GM18498 (cell line): ENCODE measurements at regions not wholly inside any gene's neighbourhood (a gene's known extent, or its start where the extent isn't known, plus 50 kb on each side); places are given as distances from the start of the nearest gene placed in this dataset.

Source experiments
- ATAC-seq: cut with Tn5 transposase; IDR thresholded peaks from one replicate; pipeline ENCODE4 v1.9.1; 2021; ENCODE audit warnings: mild to moderate bottlenecking, moderate library complexity; ENCODE audit not compliant: unreplicated experiment

DNA sequence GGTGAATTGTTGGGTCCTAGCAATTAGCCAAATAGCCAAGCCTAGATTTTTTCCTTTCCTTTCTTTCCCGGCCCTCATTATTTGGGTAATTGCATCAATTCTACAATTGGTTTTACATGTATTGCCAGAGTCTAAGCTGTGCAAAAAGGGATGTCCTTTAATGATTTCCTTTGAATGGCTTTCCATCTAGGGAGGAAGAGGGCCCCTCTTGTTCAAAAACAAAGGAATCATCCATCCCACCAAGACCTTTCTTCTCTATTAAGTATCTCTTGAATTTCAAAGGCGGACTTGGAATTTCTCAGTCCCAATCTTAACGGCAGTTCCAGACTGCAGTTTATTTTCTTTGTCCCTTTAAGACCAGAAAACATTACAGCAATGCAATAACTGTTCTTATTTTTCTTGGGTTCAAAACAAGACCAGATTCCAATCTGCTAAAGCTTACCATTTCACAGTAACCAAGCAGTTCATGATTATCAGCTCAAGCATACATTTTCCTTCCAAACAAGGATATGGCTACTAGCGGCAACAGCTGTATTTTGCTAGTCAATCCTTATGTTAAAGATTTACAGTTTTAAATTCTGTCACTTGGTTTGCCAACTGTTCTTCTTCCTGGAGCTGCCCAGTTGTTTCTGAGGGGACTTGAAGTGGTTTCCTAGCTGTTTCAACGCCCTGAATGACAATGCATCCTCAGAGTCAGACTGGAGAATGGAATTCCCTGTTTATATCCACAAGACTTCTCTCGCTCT lies 91.4 kb upstream of the LRIG1 start:
- ATAC-seq = no peak

DNA sequence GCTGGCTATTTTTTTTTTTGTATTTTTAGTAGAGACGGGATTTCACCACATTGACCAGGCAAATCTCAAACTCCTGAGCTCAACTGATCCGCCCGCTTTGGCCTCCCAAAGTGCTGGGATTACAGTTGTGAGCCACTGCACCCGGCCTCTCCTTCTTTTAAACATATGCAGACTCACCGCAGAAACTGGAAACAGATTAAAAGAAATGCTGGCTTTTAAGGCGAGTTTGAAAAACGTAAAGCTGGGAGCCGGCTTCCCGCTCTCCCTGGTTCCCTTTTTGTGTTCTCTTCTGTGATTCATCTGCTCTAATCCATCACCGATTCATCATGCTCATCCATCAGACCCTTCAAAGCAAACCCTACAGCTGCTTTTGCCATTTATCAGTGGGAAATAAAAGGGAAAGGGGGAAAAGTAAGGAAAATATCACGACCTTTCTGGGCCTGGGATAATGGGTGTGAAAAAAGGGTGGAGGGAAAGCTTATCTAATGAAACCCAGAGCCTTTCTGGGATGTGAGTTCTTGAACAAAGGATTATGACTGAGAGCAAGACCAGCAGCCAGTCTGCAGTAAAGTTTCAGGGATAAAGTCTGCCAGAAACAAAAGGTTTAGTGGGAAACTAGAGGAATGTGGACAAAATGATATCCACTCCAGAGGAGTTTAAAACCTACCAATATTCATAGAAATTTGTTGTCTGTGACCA lies 92.3 kb upstream of the LRIG1 start:
- no peak for ATAC-seq

DNA sequence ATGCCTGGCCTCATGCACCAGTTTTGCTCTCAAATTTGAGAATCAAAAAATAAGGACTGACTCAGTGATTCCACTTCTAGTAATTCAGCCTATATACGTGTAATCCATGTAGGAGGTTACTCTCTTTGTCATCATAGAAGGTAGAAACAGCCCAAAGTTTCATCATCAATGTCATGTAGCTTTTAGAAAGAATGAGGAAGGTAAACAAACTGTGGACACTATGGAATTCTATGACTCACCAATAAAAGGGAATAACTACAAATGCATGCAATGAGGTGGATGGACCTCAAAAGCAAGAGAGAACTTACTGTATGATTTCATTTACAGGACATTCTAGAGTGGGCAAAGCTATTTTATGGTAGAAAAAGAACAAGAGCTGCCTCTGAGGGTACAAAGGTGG lies 93.2 kb upstream of the LRIG1 start:
- no peak for ATAC-seq

DNA sequence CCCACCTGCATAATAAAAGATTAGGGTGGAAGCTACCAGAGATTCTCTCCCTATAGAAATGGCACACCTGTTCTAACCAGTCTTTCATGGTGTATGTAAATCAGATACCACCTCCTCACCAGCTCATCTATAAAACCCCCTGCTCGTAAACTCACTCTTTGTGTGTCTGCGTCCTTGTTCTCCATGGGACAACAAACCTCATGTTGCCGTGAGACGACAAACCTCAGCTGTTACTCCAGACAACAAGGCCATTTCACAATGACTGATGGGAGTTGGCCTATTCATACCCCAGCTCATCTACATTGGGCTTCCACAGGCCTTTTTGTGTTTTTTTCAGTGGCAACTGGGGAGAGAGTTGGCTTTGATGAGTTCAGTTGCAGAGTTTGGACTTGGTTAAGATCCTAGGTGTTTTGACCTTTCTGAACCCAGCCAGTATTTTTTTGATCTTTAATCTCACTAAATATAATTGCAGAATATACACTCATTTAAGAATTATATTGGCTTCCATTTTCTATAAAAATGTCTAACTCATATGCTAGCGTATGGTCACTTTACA lies 96.6 kb upstream of the LRIG1 start:
- ATAC-seq = no peak

DNA sequence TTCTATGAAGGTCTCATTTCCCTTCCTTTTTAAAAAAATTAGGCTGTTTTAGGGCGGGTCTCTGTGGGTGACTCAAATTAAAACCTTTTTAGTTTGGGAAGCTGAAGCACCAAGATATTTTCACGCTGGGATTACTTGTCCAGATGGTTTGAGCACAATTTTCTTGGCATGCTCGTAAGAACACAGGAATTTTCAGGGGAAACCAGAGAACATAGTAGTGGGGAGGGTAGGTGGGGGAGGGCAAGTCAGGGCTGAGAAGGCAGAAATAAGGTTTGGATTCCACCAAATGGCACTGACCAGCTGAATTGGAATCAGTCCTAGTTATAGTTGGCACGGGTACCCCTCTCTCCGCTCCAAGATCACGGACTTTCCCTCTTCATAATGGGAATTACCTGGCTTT lies 97.3 kb upstream of the LRIG1 start:
- ATAC-seq = no peak

DNA sequence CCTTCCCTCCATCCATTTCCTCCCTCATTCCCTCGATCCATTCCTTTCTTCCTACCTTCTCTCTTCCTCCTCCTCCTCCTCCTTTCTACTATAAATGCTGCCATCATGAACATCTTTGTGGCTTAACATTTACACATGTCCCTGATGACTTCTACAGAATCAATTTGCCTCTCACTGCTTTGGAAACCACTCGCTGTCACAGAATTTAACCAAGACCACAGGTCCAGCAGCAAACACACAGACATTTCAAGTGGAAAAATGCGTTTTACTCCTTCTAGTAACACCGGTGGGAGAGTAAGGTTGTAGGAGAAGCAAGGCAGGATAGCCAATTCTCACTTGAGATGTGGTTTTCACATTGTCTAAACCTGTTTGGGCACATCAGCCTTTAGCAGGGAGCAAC lies 101.4 kb upstream of the LRIG1 start:
- no peak for ATAC-seq

DNA sequence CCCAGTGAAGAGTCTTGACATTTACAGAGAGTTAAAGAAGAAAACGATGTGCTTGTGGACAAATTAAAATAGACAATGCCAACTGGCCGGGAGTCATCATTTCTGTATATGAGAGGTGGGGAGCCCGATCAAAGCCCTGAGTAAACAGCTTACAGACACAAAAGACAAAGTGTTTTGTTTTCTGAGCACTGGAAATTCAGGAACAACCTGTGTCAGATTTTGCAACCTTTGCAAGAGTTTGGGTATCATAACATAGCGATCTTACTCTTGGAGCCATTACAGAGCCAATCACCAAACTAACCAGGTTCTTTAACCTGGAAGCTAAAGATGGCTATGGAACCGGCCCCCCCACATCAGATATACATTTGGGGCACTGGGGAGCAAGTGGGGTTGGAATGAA lies 101.9 kb upstream of the LRIG1 start:
- ATAC-seq = no peak

DNA sequence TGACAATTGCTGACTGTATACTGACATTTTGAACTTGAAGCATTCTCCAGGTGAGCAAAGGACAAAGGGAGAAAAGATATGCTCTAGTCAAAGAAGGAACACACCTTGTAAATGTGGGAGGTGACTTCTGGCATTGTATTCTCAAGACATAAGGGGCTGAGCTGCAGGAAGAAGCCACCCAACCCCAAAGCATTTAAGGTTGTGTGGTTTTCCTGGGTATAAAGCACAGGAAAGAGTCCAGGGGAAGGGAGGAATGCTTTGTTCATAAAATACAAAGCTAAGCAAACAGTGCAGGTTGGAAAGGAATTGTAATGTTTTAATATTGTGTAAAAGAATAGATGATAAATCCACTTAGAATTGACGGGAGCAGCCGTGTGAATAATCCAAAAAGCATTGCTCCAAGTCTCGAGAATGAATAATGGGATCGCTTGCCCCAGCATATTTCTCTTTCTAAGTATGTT lies 102.4 kb upstream of the LRIG1 start:
- no peak for ATAC-seq

DNA sequence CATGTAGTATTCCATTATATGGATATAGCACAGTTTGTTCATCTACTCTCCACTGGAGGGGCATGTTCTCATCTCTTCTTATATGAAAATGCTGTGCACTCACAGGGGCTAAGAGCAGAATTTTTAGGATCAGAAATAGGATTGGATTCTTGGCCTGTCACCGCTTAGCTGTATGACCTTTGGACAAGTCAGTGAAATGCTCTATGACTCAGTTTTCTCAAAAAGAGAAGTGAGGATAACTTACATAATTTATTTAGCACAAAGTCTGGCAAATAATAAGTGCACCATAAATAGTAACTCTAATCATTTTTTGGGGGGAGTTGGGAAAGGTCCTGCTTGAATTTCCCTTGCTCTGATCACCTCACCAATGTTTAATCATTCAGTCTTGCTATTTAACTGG lies 103.7 kb upstream of the LRIG1 start:
- ATAC-seq = no peak

DNA sequence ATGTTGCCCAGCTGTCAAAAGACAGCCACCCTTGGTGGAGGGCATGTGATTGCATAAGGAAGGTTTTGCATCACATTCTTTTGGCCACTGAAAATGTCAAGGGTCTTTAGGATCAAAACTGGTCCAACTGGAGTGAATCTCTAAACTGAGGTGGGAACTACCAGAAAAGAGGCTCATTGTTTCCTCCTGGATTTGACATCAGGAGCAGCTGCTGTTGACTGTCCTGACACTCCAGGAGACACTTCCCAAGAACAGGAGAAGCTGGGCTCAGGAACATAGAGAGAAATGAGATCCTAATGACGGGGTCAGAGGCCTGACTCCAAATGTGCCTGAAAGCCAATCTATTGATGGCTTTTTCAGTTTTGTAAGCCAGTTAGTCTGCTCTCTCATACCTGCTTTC lies 105.3 kb upstream of the LRIG1 start:
- no peak for ATAC-seq

DNA sequence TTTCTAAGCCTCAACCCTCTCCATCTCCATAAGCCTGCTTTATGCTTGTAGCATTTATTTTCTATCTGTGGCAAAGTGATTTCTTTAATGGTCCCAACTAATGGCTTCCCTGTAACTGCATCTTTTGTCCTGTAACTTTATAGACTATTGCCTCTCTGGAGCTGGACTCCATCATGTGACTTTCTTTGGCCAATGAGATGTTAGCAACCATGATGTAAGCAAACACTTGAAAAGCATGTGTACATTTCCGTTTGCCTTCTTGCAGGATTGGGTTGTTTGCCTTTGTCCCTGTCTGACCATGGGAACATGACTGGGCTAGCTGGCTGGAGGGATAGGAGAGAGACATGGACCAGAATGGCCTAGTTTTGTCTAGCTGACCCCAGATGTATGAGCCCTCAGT lies 106.0 kb upstream of the LRIG1 start:
- ATAC-seq = no peak

DNA sequence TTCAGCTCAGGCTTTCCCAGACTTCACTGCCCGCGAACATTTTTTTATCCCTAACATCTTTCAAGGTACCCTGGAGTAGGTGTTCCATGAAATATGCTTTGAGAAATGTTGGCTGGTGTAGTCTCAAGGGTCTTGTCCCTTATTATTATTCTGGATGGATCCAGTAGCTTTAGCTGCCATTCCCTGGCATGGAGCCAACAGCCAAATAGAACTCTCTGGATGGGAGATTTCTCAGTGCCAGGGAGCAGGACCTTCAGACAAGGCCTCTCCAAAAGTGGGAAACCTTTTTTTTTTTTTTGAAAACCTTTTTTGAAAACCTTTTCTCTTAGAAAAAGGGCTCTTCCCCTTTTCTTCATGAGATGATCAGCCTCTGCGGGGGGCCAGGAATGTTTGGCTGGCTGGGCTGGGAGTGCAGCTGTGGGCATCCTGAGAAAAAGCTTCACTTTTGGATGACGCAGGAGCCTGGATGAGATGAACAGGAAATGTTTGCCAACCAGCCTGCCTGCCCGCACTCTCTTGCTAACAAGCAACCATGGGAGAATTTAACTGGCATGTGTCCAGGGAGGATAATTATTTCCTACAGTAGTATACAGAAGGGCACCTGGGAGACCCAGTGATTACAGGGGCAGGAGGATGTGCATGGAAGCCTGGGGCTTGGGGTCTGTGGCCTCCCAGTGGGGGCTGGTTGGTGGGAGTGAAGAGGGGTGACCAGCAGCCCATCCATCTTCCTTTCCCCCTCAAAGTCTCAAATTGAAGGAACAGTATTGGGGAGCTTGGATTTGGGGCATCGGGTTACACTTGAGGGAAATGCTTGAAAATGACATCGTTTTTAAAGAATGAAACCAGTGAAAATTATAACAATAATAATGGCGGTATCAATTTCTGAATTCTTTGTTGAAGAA lies 109.1 kb upstream of the LRIG1 start:
- ATAC-seq = no peak

DNA sequence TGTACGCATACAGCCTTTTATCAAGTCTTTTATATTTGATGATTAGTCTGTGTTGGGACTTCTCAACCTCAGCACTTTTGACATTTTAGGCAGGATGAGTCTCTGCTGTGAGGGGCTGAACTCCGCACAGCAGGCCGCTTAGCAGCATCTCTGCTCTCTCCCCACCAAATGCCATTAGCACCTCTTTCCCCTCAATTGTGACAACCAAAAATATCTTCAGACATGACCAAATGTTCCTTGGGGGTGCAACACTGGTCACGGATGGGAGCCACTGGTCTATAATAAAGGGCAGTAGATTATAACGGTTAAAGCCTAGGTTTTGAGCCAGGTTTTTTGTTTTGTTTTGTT lies 109.7 kb upstream of the LRIG1 start:
- no peak for ATAC-seq

DNA sequence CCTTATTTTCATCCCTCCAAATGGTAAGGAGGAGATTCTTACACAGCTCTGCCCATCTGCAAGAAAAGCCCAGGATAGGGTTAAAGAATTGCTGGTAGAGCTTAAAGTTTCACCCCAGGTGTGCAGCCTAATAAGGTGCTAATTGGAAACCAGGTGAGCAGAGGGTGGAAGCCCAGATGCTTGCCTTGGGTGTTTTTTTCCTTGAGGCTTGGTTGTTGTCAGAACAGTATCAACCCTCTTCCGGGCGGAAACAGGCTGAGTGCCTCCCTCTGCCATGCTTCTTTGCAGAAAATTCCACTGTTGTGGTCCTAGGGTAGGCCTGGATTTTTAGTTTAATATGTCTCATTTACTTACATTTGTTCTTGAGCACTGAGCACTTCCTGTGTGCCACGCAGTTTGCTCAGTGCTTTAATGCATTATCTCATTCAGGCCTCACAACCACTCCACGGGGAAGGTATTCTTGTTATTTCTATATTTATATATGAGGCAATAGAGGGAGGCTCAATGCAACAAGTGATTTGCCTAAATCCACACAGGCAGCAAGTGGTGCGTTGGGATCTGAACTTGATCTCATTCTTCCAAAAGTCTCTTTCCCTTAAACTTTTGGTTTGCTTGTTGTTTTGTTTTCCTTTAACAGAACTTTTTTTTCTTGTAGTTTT lies 115.0 kb upstream of the LRIG1 start:
- ATAC-seq = no peak

DNA sequence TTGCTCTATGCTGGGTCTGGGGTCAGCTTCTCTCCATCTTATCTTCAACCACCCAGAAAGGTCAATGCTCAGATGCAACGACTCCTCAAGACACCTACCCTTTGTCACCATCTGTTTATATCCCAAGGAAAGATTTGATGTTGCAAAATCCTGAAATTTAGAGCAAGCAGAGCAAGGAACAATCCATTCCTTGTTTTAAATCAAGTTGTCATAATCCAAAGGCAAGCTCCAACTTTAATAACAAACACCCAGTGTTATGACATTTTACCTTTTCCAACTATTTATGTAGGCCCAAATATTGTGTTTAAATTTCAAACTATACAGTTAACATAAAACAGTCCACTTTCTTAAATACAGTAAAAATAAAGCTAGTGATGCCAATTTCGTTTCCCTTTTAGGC lies 116.5 kb upstream of the LRIG1 start:
- no peak for ATAC-seq

DNA sequence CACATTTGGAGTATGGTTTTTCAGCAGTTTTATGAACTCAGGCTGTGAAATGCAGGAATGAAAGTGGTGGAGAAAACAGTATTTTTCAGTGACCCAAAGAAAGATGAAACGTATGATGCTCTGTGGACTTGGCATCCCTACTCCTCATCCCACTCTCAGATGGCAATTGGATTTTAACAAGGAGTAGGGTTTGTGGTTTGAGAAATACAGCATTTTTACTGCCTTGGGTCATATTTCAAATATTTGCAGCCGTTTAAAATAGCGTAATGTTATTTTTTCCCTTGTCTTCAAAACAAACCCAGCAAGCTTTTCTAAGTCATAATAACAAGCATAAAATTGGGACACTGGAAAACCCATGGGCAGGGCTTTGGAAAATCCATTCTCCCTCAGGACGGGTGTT lies 117.2 kb upstream of the LRIG1 start:
- no peak for ATAC-seq

DNA sequence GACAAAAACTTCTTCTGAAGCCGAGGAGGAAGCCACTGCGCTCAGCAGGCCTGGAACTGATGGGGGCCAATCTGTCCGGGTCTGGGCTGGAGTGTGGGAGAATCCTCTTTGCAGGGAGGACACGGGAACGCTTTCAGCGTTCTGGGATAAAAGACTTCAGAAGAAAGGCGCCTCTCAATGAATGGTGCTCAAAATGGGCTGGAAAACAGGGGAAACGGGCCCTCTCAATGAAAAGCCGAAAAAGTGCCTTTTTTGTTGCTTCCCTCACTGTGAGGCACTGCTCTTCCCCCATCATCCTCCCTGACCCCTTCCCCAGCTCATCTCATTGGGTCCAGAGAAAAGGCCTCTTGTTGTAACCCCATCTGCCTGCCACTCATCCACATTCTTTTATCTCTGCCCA lies 119.5 kb upstream of the LRIG1 start:
- ATAC-seq = no peak

DNA sequence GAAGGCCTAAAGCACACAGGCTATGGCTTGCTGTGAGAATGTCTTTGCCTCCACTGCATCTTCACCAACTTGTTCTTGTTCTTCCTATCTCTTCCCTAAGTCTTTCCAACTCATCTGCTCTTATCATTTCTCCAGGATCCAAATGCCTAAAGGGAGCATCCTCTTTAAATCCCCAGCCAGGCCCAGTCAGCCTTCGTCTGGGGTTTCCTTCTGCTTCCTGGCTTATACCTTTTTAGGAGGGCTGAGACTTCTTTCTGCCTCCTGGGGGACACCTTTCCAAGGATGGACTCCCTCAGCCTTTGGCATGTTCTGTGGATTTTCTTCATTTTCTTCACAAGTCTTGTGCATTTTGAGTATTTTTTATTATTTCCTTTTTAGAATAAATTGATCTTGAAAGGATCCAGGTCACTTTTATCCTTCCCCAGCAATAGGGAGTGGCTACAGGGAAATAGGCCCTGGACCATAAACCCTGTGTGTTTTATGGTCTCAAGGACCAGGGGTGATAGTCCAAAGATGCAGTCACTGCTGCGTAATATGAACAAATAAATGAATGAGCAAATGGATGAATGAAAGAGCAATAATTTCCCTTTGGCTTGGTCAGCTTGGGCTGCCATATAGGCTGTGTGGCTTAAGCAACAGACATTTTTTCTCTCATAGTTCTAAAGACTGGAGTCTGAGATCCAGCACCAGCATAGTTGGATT lies 122.1 kb upstream of the LRIG1 start:
- ATAC-seq = no peak

DNA sequence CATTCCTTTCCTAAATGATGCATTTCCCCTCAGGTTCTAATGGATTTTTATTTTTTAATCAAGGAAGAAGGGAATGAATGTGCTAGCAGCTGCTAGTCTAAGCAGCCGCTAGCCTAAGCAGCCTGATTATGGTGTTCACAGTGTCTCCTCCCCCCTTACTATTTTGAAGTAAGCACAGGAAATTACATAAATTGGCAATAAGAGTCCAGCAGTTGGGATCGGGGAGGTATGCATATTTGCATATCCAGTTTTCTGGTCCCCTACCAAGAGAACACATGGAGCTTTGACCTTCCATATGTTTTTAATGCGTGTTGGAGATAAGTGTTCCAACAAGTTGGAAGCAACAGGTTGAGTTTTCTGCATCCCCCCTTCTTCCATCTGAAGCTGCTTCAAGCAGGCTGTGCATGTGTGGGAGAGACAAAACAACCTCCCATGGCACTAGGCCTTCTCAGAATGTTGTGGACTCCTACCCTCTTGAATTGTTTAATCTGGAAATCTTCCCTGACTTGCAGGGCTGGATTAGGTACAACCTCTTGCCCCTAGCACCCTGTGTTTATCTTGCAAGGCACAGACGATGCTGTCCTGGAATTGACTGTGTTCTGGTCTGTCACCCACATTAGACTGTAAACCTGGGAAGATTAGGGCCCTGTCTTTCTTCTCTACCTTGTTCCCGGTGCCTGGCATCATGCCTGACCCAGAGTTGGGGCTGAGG lies 124.8 kb upstream of the LRIG1 start:
- no peak for ATAC-seq
